HG02981 (cell line): ENCODE measurements at regions not wholly inside any gene's neighbourhood (a gene's known extent, or its start where the extent isn't known, plus 50 kb on each side); places are given as distances from the start of the nearest gene placed in this dataset.
"Not testable (repeated sequence)": the region's sequence is repeated elsewhere in the genome, so short reads cannot be mapped to it uniquely, and the experiment has no call there.

ENCODE experiments used
- ATAC-seq: cut with Tn5 transposase; IDR thresholded peaks from one replicate; pipeline ENCODE4 v1.9.1; 2021; ENCODE audit warnings: mild to moderate bottlenecking, moderate library complexity; ENCODE audit not compliant: unreplicated experiment

DNA sequence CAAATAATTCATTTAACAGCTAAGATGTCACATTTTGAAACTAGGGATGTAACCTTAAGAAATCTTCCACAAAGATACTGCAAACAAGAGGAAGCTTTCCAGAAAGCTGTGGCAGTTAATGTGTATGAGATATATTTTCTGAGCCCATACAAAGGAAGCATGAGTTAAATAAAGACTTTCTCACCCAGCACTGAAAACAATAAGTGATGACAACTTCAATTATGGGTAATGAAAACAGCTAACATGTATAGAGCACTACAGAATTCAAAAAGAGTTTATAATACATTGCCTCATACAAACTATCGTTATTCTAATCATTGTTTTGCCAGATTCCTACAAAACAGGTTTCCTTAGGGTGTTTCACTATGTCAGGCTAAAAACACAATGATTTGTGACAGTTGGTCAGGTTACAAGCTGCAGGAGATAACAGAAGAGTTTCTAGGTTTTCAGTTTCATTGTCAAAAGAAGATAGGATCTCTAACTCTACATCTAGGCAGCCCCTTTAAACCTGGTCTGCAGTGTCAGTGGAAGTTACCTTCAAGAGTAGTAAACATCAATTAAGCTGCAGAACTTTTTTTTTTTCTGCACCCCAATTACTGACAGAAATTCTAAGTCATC is 618.1 kb upstream of the ADGRL3 start:
- no peak for ATAC-seq

DNA sequence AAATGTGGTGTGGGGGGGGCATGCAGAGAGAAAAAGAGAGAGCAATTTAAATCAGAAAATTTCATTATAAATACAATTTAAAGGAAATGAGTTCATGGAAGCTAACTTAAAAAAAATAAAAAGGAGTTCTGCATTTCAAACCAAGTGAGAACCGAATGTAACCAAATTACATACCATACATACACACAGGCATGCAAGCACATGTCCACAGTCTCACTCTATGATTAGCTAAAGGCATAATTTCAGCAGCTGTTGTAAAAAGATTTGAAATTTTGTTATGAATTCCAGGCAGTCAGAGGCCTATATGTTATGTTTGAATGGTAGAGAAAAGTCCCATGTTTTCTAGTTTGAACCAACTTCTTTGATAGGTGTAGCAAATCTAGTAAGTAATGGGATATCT is 611.6 kb upstream of the ADGRL3 start:
- ATAC-seq: no peak

- ATAC-seq: no peak
Observed at GRCh38 chr4:60589425-60589824, 610.7 kb upstream of the ADGRL3 start.

DNA sequence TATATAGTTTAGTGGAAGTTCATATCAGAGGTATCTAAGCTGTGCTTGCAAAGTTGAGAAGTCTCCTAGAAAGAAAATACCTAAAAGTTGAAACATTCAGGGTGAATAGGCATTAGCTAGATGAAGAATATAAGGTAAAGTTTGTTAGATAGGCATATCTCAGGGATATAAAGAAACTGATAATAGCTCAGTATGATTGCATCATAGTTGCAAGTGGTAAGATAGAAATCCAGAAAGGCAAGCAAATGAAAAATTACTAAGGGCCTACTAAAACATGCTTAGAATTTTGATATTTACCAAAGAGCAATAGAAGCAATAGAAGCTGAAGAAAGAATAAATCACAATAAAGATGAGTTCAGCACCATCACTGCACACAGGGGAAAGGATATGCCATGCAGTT is 610.0 kb upstream of the ADGRL3 start:
- no peak for ATAC-seq

DNA sequence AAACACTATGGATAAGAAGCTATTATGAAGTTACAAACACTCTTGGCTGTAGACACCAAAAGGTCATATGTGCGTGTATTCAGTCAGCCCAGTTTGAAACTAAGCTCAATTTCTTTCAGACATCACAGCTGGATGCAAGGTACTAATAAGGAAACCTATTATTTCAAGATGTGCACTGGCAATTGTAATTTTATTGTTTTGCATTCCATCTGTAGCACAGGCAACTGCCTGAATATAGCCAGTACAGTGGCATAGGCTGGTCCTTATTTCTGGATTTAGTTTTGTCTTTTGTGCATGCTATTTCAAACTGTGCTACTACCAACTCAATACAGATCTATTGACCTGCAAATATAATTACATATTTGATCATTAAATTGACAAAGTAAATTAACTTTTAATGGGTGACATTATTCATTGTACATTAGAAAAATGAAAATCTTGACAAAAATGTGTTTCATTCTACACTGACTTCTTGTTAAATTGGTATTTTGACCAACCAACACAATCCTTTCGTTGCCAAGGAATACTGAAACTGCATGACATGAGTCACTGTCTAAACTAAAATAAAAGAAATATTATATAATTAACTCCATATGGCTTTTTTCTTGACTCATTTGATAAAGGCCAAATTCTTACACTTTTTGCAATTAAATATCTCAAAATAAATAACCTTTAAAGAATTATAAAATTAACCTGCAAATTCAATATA is 594.3 kb upstream of the ADGRL3 start:
- ATAC-seq: no peak

GRCh38 chr4:60611762-60612496 is 588.2 kb upstream of the ADGRL3 start:
- ATAC-seq: no peak

GRCh38 chr4:60617731-60618130 is 582.4 kb upstream of the ADGRL3 start:
- ATAC-seq: no peak

- no peak for ATAC-seq
Observed at GRCh38 chr4:60619531-60620305, 580.4 kb upstream of the ADGRL3 start.

DNA sequence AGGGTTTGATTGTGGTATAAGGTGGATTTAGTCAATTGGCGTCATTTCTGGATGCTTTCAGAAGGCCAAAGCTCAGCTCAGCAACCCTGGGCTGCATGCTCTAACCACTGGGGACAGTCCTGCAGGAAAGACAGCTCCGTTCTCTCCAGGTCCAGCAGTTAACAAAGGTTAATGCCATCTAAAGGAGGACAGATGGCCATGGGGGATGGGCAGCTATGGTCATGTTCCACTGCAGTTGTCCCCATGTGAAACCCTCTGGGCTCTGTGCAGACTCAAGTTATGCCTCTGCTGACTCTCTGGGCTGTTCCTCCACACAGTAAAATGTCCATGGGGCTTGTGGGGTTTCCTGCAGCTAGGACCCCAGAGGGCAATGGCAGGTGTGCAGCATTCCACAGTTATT is 562.1 kb upstream of the ADGRL3 start:
- no peak for ATAC-seq

- ATAC-seq: no peak
Observed at GRCh38 chr4:60648774-60649173, 551.4 kb upstream of the ADGRL3 start.

DNA sequence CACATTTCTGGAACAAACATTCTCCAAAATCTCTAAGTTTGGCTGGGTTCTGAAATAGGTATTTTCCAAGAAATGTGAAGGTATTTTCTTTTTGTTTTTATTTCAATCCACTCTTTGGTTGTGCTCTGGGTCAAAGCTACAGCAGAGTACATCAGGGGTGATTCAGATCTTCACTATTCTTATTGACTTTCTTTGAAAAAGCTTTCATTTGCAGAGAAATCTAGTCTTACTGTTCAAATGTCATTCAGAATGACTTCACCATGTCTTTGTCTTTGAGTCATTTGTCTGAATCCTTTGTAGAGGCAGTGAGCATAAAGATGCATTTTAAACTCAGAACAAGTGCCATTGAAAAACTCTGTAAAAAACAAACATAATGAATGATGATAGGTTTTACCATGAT is 547.2 kb upstream of the ADGRL3 start:
- ATAC-seq: no peak

DNA sequence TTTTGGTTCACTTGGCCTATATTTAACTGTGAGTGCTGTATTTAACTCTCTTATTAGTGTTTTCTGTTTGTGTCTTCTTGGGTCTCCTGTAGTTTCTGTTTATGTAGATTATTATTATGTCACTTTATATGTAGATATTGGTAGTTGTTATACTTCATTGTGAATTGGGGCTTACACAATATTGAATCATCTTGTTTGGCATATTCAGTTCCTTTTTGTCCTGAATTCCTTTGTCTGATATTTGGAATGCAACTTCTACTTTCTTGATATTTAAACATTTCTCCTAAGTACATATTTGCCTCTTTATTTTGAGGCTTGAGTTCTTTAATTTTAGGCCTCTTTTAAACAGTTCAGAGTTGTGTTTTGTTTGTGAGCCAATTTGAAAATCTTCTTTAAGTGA is 544.8 kb upstream of the ADGRL3 start:
- no peak for ATAC-seq

GRCh38 chr4:60656171-60656570 is 544.0 kb upstream of the ADGRL3 start:
- ATAC-seq: no peak

DNA sequence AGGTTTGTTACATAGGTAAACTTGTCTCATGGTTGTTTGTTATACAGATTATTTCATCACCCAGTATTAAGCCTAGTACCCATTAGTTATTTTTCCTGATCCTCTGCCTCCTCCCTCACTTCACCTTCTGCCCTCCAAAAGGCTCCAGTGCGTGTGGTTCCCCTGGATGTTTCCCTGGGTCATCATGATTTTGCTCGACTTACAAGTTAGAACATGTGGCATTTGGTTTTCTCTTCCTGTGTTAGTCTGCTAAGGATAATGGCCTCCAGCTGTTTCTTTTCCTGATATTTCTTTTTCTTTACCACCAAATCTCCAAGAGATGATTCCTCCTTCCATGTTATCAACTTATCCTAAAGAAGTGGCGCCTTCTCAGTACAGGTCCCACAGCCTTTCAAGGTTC is 543.1 kb upstream of the ADGRL3 start:
- ATAC-seq: no peak

GRCh38 chr4:60657807-60658206 is 542.3 kb upstream of the ADGRL3 start:
- ATAC-seq: no peak

- ATAC-seq: no peak
Observed at GRCh38 chr4:60663769-60664168, 536.4 kb upstream of the ADGRL3 start.

- no peak for ATAC-seq
Observed at GRCh38 chr4:60682901-60683300, 517.2 kb upstream of the ADGRL3 start.

DNA sequence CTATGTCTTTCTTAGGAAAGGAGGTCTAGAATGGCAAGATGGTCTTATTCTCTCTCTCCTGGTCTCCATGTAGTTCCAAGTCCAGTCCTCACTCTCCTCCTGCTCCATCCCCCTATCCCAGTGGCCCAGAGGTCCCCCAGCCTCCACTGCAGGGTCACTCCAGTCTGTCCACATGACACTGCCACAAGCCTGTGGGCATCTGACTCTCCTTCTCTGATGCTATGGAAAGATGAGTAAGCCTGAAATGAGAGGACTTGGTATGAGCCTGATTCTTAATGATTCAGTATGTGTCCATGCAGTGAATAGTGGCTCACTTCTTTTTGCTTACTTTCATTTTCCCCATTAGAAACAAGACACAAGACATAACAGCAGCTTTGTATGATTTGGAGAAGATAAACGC is 516.8 kb upstream of the ADGRL3 start:
- ATAC-seq: no peak

DNA sequence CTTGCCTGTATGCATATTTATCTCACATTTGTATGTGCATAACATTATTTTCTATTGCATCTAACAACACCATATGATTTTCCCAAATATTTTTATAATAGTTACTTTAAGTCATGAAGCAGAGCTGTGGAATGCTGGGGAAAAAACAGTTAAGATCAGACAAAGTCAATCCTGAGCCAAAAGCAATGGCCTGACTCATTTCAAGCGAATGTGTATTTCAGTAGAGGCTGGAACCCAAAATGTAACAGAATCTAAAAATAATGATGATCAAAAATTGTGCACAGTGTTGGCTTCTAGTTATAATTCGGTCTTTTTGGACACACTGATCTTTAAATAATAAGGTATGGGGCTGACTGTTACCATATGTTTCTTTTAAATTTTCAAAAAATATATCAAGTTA is 516.2 kb upstream of the ADGRL3 start:
- ATAC-seq: no peak

DNA sequence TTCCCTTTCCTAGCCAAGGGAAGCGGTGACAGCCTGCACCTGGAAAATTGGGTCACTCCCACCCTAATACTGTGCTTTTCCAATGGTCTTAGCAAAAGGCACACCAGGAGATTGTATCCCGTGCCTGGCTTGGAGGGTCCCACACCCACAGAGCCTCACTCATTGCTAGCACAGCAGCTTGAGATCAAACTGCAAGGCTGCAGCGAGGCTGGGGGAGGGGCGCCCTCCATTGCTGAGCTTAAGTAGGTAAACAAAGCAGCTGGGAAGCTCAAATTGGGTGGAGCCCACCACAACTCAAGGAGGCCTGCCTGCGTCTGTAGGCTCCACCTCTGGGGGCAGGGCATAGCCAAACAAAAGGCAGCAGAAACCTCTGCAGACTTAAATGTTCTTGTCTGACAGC is 504.1 kb upstream of the ADGRL3 start:
- not testable (repeated sequence) for ATAC-seq

DNA sequence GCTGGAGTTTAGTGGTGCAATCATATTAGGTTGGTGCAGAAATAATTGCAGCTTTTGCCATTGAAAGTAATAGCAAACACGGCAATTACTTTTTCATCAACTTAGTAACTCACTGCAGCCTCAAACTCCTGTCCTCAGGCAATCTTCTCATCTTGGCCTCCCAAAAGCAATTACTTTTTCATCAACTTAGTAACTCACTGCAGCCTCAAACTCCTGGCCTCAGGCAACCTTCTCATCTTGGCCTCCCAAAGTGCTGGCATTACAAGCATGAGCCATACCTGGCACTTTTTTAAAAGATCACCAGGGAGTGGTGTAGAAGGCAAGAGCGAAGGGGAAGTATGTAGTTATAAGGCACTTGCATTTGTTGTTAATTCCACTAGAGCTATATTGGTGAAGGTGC is 491.1 kb upstream of the ADGRL3 start:
- ATAC-seq: no peak
